ENCODE measurements at regions not wholly inside any gene's neighbourhood (a gene's known extent, or its start where the extent isn't known, plus 50 kb on each side); places are given as distances from the start of the nearest gene placed in this dataset.

DNA sequence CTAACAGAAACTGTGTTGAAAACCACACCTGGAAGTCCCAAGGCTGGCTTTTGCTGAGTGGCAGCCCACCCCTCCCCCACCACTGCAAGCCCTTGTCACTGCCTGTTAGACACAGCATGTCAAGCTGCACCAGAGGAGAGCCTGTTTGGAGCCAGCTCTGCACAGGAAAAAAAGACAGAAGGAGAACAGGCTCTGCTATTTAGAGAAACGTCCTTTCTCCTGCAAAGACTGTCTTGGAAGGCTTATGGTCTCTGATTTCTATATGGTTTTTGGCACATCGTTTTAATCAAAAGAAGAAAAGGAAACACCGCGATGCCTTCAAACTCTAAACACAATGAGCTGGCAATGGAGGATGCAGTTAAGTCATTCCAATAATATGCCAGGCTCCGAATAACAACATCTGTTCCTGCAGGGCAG, 275.5 kb downstream of the MAP2K4 start:
- DNase-seq, result no peak

DNA sequence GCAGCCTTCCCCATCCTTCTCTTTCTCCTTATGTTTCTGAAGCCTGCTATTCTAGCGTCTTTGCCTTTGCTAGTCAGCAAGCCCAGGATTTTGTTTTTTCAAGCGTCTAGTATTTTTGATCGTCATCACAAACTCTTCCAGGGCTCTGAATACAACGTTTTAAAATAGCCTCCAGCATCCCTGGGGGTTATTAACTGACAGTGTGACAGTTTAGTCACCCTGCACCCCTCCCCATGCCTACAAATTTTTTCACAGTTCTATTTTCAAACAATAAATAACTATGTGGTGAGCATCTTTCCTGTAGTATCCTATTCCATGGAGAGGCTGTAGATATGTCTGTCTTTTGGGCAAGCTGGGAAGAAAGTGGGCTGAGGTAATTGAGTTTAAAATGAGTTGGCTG, 280.9 kb downstream of the MAP2K4 start:
- no peak for DNase-seq

DNA sequence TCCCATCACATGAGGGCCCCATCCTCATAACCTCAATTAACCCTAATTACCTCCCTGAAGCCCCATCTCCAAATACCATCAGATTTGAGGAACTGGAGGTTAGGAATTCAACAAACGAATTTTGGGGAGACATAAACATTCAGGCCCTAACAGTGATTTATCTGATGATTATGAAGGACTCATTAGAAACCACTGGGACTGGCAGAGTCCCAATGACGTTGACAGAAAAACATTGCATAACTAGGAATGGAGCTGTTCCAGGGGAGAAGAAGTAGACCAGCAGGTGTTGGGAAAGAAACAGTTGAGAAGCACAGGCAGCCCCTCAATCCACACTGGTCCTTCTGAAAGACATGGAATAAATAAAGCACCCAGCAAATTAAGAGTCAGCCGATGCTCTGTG, 282.0 kb downstream of the MAP2K4 start:
- no peak for DNase-seq

DNA sequence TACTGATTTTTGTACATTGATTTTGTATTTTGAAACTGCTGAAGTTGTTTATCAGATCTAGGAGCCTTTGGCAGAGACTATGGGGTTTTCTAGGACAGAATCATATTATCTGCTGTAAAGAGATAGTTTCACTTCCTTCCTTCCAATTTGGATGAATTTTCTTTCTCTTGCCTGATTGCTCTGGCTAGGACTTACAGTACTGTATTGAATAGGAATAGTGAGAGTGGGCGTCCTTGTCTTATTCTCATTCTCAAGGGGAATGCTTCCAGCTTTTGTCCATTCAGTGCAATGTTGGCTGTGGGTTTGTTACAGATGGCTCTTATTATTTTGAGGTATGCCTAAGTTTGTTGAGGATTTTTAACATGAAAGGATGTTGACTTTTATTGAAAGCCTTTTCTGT, 290.1 kb downstream of the MAP2K4 start:
- DNase-seq, result no peak

DNA sequence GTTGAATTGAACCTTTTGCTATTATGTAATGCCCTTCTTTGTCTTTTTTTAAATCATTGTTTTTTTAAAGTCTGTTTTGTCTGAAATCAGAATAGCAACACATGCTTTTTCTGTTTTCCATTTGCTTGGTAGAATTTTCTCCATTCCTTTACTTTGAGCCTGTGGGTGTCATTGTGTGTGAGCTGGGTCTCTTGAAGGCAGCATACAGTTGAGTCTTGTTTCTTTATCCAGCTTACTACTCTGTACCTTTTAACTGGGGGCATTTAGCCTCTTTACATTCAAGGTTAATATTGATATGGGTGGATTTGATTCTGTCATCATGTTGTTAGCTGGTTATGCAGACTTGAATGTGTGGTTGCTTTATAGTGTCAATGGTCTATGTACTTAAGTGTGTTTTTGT, 292.0 kb downstream of the MAP2K4 start:
- no peak for DNase-seq

DNA sequence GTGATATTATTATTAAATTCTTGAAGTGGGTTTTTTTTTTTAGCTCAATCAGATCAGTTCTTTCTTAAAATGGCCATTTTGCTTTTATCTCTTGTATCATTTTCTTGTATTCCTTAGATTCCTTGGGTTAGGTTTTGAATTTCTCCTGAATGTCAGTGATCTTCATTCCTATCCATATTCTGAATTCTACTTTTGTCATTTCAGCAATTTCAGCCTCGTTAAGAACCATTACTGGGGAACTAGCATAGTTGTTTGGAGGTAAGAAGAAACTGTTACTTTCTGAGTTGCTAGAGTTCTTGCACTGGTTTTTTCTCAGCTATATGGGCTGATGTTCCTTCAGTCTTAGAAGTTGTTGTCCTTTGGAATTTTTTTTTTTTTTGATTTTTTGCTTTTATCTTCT, 293.1 kb downstream of the MAP2K4 start:
- DNase-seq, result no peak

DNA sequence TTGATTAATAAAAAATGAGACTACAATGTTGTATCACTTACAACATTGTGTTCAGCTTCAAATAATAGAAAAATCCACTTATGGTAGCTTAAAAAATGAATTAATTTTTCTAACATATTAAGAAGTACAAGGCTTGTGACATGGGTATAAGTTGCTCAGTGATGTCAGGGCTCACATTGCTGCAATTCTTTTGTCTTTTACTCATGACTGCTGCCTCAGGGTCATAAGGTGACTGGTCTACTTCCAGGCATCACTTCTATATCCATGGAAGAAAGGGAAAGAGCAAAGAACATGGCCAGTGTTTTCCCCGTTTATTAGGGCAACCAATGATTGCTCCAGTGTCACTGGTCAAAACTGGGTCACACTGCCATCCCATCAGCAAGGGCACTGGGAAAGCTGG, 295.3 kb downstream of the MAP2K4 start:
- no peak for DNase-seq

DNA sequence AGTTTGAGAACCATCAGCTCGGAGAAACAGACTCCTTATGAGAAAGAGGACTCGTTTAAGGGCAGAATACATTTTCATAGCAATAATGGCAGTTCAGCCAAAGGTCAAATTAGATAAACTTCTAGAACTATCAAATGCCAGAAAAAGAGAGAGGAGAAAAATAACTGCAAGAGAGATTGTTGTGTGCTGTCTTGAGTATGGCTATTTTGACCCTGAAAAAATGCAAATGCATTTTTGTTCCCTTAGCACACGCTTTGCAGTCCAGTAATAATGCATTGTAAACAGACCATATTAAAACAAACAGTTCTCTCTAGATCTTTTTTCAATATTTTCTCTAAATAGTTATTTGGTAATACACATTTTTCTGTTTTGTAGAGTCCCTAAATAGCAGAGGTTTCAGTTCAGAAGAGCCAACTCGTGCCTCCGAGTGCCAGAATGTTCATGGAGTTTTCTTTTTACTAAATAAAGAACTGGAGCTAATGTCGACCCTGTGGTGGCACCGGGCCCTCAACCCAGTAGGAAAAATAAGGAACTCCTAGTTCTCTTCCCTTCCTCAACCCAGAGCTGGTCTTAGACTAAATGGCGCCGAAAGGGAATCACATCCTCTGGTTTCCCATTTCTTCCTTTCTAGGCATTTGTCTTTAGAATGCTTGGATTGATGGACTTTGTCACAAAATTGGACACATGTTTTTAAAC, 298.0 kb downstream of the MAP2K4 start:
- DNase-seq, result no peak

DNA sequence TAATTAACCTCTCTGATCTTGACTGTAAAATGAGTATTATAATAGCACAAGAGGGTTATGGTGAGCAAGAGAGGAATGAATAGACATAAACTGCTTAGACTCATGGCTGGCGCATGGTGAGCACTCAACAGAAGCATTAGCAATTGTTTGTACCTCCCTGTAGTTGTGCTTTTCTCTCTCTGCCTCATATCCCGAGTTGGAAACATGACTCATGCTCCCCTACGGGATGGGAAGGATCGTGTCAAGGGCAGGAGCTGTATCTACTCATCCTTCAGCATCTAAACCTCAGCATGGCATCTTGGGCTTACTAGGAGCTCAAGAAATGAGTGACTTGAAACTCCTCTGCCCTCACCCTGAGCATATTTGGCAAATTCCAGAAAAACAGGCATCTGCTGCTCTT, 299.6 kb downstream of the MAP2K4 start:
- DNase-seq, result no peak

DNA sequence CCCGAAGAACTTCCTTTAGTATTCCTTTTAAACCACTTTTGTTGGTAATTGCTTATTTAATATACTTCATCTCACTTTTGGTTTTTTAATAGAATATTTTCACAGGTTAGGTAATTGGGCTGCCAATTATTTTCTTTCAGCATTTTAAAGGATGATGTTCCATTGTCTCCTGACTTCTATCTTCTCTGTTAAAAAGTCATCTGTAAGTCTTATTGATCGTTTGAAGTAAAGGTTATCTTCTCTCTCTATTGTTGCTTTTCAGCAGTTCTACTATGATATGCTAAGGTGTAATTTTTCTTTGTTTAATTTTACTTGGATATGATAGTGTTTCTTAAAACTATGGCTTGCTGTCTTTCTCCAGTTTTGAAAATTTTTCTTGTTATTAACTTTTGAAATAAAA, 307.5 kb downstream of the MAP2K4 start:
- no peak for DNase-seq

DNA sequence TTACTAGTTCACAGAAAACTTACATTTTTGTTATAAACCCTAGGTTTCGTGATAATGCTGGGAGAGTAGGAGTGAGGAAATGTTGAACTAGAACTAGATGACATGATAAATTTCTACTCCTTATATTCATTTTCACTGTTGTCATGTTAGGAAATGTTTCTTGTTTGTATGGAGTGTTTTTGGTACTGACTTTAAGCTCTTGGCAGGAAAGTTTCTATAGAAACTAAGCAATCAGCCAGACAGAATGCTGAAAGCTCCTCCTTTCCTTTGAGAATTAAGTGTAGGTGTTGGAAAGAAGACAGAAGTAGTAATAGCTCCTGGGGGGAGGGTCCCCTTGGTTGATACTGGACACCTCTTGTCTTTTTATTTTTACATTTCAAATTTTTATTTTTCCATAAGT, 309.8 kb downstream of the MAP2K4 start:
- DNase-seq, result no peak

DNA sequence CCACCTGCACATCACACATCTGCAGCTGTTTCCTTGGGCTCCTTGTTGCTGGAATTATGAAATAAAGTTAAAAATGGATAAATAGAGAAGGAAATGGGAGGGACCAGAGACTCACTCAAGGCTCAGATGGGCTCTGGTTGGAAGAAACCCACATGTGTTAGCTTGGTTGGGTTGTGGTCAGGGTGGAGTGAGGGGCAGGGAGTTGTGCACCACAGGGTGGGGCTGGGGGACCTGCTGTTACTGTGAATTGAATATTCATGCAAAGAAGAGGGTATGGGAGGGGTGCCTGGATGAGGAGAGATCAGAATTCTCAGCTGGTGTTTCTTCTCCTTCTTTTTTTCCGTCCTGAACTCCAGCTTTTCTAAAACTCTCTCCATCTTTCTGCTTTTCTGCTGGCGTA, 320.7 kb downstream of the MAP2K4 start:
- DNase-seq, result no peak

DNA sequence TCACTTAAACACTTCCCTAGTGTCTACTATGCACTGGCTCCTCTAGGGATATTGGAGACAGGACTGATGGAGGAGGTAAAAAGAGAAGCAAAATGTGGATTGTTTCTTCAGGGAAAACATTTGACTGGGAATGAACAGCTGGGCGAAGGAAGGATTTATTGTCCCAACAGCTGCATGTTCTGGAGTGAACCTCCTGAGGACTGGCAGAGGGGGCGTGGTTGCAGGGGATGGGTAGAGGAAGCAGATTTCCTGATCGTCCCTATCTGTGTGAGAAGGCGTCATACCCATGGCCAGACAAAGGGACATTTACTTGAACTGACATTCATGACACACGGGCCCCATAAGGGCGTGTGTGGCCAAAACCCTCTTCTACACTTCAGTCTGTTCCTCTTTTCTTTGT, 321.5 kb downstream of the MAP2K4 start:
- DNase-seq, result no peak

DNA sequence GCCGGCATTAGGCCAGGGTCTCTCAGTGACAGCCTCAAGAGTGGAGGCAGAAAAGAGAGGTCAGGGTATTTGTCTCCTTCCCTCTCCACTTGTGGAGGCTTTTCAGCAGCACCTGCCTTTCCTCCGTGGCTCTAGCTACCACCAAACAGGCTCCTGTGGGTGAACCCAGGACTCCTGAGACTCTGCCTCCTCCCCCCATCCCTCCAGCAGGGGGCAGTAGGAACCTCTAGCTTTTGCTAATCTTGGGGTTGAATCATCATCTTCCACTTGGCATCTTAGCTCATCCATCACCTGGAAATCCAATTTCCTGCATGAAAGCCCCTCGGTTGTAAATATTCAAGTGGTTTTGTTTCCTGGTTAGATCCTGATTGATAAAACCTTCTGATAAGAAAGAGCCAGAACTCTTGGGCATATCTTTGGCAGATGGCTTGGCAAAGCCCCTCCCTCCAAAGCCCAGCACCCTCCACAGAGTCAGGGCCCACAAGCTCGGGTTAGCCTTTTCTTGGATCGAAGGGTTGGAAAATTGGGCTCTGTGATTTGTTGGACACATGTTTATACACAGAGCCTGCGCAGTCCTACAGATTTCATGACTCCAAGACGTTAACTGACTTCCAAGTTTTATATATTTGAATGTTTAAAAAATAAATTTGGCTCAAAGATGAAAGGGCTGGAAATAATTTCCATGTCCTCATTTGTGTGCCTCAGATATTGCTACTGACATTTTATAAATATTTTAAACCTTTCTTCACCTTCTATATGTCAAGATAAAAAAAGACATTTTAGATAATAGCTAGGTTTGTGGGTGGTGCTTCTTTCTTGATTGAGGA, 322.1 kb downstream of the MAP2K4 start:
- no peak for DNase-seq

DNA sequence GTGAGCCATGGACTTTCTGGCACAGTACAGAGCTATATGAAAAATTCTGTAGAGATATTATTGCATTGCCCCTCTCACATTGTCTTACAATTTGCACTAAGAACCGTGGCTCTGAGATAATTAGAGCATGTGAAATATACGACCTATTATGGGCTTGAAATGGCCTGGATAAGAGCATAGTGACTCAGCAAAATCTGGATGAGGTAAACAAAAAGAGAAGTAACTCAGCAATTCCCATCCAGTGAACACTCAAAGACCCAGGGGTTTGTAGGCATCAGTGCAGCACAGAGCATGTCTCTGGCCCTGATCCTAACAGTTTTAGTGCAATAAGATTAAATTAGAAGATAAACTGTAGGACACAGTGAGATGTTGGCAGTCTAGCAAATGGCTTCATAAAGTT, 317.2 kb upstream of the MYOCD start:
- DNase-seq, result no peak

DNA sequence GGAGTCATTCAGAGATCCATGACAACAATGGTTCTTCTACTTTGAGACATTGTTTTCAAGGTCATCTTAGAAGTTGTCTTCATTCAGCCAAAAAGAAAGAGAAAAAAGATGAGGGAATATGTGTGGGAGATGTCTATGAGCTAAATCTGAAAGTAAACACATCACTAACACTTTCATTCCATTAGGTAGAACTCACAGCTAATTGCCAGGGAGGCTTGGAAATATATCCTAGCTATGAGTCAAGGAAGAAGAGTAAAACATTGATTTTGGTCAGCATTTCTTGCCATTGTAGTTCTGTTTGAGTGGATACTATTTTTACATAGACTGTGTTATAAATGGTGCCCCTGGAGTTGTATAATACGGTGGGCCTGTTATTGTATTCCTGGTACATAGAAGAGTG, 316.4 kb upstream of the MYOCD start:
- no peak for DNase-seq

DNA sequence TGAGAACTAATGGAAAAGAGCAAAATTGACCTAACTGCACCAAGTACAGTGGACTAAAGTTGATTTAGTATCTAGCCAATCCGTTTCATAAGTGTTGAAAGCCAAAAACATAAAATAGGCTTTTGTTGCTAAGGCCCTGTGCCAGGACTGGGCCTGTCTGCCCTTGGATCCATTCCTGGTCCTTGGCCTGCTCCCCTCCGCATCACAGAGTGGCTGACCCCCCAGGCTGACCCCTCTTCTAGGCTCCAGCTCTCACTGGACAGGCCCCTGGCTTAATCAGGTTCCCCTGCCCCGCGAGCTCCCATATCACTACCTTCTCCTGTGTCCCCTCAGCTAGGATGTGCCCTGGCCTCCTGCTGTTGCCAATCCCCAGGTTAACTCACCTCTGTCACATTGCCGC, 313.6 kb upstream of the MYOCD start:
- no peak for DNase-seq

DNA sequence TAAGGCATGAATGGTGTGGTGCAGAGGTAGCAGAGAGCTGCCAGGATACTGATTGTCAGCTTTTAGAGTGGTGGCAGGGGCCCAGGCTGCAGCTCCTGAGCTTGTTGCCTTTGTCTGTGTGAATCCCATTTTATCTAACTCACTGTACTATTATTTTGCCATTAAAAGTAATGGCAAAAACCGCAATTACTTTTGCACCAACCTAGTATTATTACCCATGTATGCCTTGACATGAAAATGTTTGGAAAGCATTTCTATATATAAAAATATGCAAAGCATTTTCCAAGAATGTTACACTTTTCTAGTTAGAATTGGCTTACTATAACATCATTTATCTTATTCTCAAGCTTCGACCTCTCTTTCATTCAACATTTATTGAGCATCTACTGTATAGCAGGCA, 308.1 kb upstream of the MYOCD start:
- no peak for DNase-seq

DNA sequence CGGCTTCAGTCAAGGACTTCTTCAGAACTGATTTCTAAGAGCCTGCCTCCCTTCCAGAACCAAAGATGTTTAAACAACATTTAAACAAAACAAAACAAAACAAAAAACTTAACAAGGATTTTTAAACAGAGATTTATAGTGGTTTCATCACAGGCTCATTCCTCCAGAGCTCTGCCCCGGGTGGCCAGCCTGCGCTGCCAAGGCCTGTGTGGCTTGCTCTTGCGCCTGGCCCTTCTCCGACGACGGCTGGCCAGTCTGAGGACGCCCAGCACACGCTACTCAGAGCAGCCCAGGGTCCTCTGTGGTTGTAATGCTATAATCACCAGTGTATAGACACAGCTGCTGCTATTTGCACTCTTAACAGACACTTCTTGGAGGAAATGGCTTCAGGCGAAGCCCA, 307.2 kb upstream of the MYOCD start:
- DNase-seq, result no peak

DNA sequence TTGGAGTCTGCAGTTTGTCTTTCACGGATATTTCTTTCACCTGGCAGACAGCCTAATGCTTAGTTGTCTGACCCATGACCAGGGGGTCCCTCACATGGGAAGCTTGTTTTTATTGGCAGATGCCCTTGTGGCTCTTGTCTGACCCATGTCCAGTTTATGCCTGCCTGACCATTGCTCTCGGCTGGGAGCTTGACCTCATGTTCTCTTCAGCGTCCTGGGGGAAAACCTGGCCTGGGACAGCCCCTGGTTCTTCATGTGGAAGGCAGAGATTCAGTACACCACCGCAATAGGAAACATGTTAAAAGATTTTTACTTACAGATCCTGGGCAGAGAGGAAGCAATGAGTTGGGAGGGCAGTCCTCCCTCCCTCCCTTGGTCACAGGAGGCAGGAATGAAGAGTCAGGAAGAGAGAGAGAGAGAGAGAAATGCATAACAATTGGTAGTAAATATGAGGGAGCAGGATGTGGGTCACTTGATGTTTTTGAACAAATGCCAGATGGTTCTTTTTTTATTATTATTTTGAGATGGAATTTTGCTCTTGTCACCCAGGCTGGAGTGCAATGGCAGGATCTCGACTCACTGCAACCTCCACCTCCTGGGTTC, 302.7 kb upstream of the MYOCD start:
- no peak for DNase-seq

DNA sequence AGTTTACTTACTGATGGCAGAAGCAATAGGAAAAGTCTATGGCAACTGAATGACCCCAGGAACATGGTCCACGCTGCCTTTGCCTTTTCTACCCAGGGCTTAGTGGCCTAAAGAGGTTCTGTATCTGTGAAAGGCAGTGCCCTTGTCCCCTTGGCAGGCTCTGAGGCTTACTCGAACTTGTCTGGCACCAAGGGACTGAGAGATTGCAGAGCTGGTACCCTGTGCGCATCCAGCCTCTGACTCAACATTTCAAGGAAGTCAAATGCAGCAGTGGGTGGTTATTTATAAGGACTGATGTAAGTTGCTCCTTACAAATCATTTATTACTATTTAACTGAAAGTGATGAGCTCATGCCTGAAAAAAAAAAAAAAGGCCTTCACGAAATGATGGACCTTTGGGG, 299.9 kb upstream of the MYOCD start:
- no peak for DNase-seq

DNA sequence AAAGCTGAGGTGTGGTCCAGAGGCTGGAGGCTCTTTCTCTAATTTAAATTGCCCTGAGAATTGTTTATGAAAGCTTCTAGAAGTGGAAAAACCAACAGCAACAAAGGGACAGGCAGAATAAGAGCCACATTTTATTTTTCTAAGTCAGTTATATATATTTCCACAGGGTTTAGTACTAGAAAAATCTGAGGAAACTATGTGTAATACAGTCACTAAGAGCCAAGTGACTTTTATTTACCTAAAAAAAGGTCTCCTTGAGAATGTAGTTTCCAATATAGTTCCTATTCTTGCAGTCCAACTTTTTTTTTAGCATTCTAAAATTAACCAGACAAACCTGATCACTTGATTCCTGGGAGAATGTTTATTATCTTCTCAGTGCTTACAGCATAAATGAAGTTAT, 296.6 kb upstream of the MYOCD start:
- DNase-seq, result no peak

DNA sequence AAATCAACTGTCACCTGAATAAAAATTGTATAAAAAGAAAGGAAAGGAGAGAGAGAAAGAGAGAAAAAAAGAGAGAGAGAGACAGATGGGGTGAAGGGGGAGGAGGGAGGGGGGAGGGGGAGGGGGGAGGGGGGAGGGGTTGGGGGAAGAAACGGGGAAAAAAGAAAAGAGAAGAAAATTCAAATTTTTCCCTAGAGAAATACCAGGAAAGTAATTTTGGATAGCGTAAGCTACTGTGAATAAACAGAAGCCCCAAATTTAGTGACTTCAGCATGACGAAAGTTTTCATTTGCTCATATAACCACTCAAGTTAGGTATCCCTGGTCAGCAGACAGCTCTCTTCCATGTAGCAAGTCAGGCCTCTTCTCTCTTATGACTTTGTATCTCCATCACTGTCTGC, 289.4 kb upstream of the MYOCD start:
- DNase-seq, result no peak

DNA sequence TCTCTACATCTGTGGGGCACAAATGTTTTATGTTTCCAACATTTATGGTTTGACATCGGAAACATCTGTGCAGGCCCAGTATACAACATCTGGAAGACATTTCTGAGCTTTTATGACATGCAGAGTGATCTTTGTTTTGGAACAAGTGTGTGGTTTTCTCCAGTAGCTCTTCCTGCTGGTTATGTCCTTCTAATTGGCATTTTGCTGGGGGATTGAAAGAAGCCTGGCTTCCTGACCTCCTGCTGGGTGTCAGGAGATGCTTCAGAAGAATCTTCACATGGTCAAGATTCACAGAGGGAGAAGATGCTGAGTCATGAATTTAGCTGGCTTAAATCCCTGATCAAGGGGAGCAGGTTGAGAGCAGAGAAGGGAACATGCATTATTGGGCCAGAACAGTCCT, 279.5 kb upstream of the MYOCD start:
- DNase-seq, result no peak
